HG03575 (cell line): ENCODE measurements at regions not wholly inside any gene's neighbourhood (a gene's known extent, or its start where the extent isn't known, plus 50 kb on each side); places are given as distances from the start of the nearest gene placed in this dataset.
"Not testable (repeated sequence)": the region's sequence is repeated elsewhere in the genome, so short reads cannot be mapped to it uniquely, and the experiment has no call there.

Source experiments
- ATAC-seq: cut with Tn5 transposase; IDR thresholded peaks from one replicate; pipeline ENCODE4 v1.9.1; 2021; ENCODE audit not compliant: unreplicated experiment, insufficient number of reproducible peaks, low FRiP score; ENCODE audit errors: extremely low read depth

GRCh38 chr17:62131271-62131670 lies 66.2 kb upstream of the MED13 start:
- ATAC-seq: not testable (repeated sequence)

GRCh38 chr17:62130739-62131138 lies 65.7 kb upstream of the MED13 start:
- no peak for ATAC-seq

GRCh38 chr17:62126292-62126691 lies 61.2 kb upstream of the MED13 start:
- no peak for ATAC-seq

GRCh38 chr17:62125307-62125706 lies 60.2 kb upstream of the MED13 start:
- ATAC-seq: no peak

DNA sequence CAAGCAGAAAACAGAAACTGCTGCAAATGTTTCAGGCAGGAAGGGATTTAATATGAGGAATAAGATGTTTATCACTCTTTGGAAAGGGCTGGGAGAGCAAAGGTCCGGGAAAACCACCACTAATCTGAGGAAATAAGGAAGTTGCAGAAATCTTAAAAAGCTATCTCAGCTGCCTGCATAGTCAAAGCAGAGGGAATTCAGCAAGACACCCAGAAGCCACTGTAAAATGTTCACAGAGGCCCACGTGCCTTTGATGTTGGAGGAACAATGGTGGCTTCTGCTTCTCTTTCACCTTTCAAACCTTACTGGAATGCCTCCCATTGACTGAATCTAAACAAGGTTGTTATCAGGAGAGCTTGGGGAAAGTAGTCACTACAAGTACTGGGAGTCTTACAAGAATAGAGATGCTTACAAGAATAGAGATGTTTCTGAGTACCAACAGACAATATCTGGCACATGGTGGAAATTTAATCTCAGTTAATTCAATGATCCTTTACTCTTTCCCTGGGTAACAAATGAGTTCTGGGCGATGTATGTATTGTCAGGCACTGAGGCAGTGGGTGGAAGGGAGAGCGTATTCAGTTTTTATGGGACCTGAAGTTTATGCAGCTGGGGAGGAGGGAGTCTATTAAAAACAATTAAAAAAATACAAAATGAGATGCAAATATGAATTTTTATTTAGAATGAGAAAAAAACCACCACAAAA lies 56.1 kb upstream of the MED13 start:
- ATAC-seq: no peak

GRCh38 chr17:62119373-62119772 lies 54.3 kb upstream of the MED13 start:
- peak; percentile 65 for ATAC-seq
